HFFc6 (cell line): ENCODE measurements at regions not wholly inside any gene's neighbourhood (a gene's known extent, or its start where the extent isn't known, plus 50 kb on each side); places are given as distances from the start of the nearest gene placed in this dataset.

Experiments used
- DNase-seq: peaks from one replicate; pipeline ENCODE4 v3.0.0-alpha.2; 2018
- H3K27ac Mint-ChIP-seq: 2 replicates; pipeline ENCODE4 v1.8.0; 2020; ENCODE audit warnings: mild to moderate bottlenecking, mixed read lengths
- H3K27me3 Mint-ChIP-seq: 2 replicates; pipeline ENCODE4 v1.8.0; 2021; ENCODE audit warnings: mild to moderate bottlenecking, moderate library complexity, mixed read lengths; ENCODE audit not compliant: insufficient read depth
- H3K36me3 Mint-ChIP-seq: 2 replicates; pipeline ENCODE4 v1.8.0; 2021; ENCODE audit warnings: low read depth, mixed read lengths
- H3K4me1 Mint-ChIP-seq: 2 replicates; pipeline ENCODE4 v1.8.0; 2020; ENCODE audit warnings: low read depth, mixed read lengths
- H3K4me3 Mint-ChIP-seq: 2 replicates; pipeline ENCODE4 v1.8.0; 2020; ENCODE audit warnings: mild to moderate bottlenecking, moderate library complexity, mixed read lengths
- H3K9me3 Mint-ChIP-seq: 2 replicates; pipeline ENCODE4 v1.8.0; 2020; ENCODE audit warnings: mild to moderate bottlenecking, mixed read lengths
- CTCF ChIP-seq: fragments of 200-600 bp; sonication (generic); IDR thresholded peaks from 2 replicates; pipeline ENCODE4 v1.5.0; 2021; ENCODE audit warnings: antibody characterized with exemption, mild to moderate bottlenecking

GRCh38 chr3:127097481-127097880, 95.5 kb upstream of the PRR23E start:
- H3K4me1 Mint-ChIP-seq: no peaks in the 10 kb centered on the region
- DNase-seq: no peak
- H3K27me3 Mint-ChIP-seq: peaks cover 45% of the 10 kb centered on the region

GRCh38 chr3:127099982-127100381, 92.9 kb upstream of the PRR23E start:
- Mint-ChIP-seq H3K4me1 (no peaks in the 10 kb centered on the region), H3K27ac (no peak overlapping the region), H3K27me3 (peaks cover 41% of the 10 kb centered on the region), H3K36me3 (no peaks in the 10 kb centered on the region), H3K4me3 (no peak overlapping the region), H3K9me3 (0 out of 2 replicates have a peak, but pooled peaks cover 5% of the 10 kb centered on the region)
- no peak for TF ChIP-seq CTCF
- DNase-seq: no peak

More at GRCh38 chr3:127097481-127097880, 95.5 kb upstream of the PRR23E start:
- Mint-ChIP-seq H3K27ac (no peak overlapping the region), H3K9me3 (0 out of 2 replicates have a peak, but pooled peaks cover 5% of the 10 kb centered on the region), H3K36me3 (no peaks in the 10 kb centered on the region), H3K4me3 (no peak overlapping the region)
- no peak for TF ChIP-seq CTCF

GRCh38 chr3:127100459-127101410, 92.2 kb upstream of the PRR23E start:
- TF ChIP-seq CTCF: no peak
- H3K36me3 Mint-ChIP-seq: no peaks in the 10 kb centered on the region
- H3K4me1 Mint-ChIP-seq: no peaks in the 10 kb centered on the region
- H3K4me3 Mint-ChIP-seq: no peak overlapping the region
- H3K27me3 Mint-ChIP-seq: peaks cover 44% of the 10 kb centered on the region
- no peak for DNase-seq
- H3K27ac Mint-ChIP-seq: no peak overlapping the region
- no peaks in the 10 kb centered on the region for H3K9me3 Mint-ChIP-seq

- Mint-ChIP-seq H3K27me3 (peaks cover 46% of the 10 kb centered on the region), H3K4me1 (no peaks in the 10 kb centered on the region), H3K36me3 (no peaks in the 10 kb centered on the region), H3K27ac (no peak overlapping the region), H3K9me3 (no peaks in the 10 kb centered on the region), H3K4me3 (no peak overlapping the region)
- DNase-seq: no peak
- TF ChIP-seq CTCF: no peak
These were observed 91.3 kb upstream of the PRR23E start for GRCh38 chr3:127101411-127102187.

- Mint-ChIP-seq H3K4me1 (no peaks in the 10 kb centered on the region), H3K9me3 (no peaks in the 10 kb centered on the region), H3K27ac (no peak overlapping the region), H3K4me3 (no peak overlapping the region), H3K27me3 (peaks cover 43% of the 10 kb centered on the region), H3K36me3 (no peaks in the 10 kb centered on the region)
- DNase-seq: no peak
- no peak for TF ChIP-seq CTCF
These were observed 90.8 kb upstream of the PRR23E start for GRCh38 chr3:127102188-127102520.
